A549 (cell line): ENCODE measurements at regions not wholly inside any gene's neighbourhood (a gene's known extent, or its start where the extent isn't known, plus 50 kb on each side); places are given as distances from the start of the nearest gene placed in this dataset.
A peak's percentile ranks its signal among the peaks of the same experiment; 100 is the strongest.

ENCODE experiments used
- BHLHE40 ChIP-seq: IDR thresholded peaks from 2 replicates; pipeline ENCODE4 v1.6.1; 2012; ENCODE audit warnings: low read depth, low read length, inconsistent platforms
- CHD4 ChIP-seq: fragments of 200-600 bp; sonication (generic); IDR thresholded peaks from 2 replicates; pipeline ENCODE4 v1.6.1; 2016; ENCODE audit warnings: antibody characterized with exemption, mild to moderate bottlenecking, borderline replicate concordance
- EP300 ChIP-seq, 2 experiments: fragments of >200 bp; sonication (Bioruptor Twin); formaldehyde crosslinking; IDR thresholded peaks; 2 replicates in 1 of 2; 3 replicates in 1 of 2; pipeline ENCODE4 v1.6.1; 2016 to 2017
- GATA3 ChIP-seq: IDR thresholded peaks from 2 replicates; pipeline ENCODE4 v1.6.1; 2012; ENCODE audit warnings: borderline replicate concordance
- MYC ChIP-seq: IDR thresholded peaks from 2 replicates; pipeline ENCODE4 v1.6.1; 2012; ENCODE audit warnings: mild to moderate bottlenecking, inconsistent platforms, low read length, improper control_type of control experiment, borderline replicate concordance
- NPAS2 ChIP-seq: fragments of 250-450 bp; sonication (Bioruptor Pico); IDR thresholded peaks from 2 replicates; pipeline ENCODE4 v1.8.0; 2022; ENCODE audit warnings: mild to moderate bottlenecking, moderate library complexity, borderline replicate concordance
- POLR2A ChIP-seq: IDR thresholded peaks from 2 replicates; pipeline ENCODE4 v1.6.1; 2012; ENCODE audit warnings: mild to moderate bottlenecking, low read length
- RAD21 ChIP-seq, 2 experiments: fragments of >200 bp in 1 of 2; sonication (Bioruptor Twin) in 1 of 2; formaldehyde crosslinking in 1 of 2; IDR thresholded peaks in 1 of 2; conservative IDR thresholded peaks in 1 of 2; 2 replicates in 1 of 2; 3 replicates in 1 of 2; pipeline ENCODE4 v1.6.1; 2012 to 2018; ENCODE audit warnings: inconsistent platforms in 1 of 2
- SMC3 ChIP-seq: fragments of >200 bp; sonication (Bioruptor Twin); formaldehyde crosslinking; IDR thresholded peaks from 3 replicates; pipeline ENCODE4 v1.6.1; 2018; ENCODE audit warnings: inconsistent platforms
- SREBF2 ChIP-seq: fragments of 450-650 bp; IDR thresholded peaks from 2 replicates; pipeline ENCODE4 v1.6.1; 2014; ENCODE audit warnings: mild to moderate bottlenecking, moderate library complexity
- TF ChIP-seq, protein P1 (sequence below): fragments of >200 bp; sonication (Bioruptor Twin); formaldehyde crosslinking; IDR thresholded peaks from 3 replicates; pipeline ENCODE4 v1.5.1; 2016
- TF ChIP-seq, protein P2 (sequence below): IDR thresholded peaks from 2 replicates; pipeline ENCODE4 v1.6.1; 2012
- TF ChIP-seq, protein P3 (sequence below): fragments of 450-650 bp; IDR thresholded peaks from 2 replicates; pipeline ENCODE4 v1.6.1; 2014; ENCODE audit warnings: antibody characterized with exemption

DNA sequence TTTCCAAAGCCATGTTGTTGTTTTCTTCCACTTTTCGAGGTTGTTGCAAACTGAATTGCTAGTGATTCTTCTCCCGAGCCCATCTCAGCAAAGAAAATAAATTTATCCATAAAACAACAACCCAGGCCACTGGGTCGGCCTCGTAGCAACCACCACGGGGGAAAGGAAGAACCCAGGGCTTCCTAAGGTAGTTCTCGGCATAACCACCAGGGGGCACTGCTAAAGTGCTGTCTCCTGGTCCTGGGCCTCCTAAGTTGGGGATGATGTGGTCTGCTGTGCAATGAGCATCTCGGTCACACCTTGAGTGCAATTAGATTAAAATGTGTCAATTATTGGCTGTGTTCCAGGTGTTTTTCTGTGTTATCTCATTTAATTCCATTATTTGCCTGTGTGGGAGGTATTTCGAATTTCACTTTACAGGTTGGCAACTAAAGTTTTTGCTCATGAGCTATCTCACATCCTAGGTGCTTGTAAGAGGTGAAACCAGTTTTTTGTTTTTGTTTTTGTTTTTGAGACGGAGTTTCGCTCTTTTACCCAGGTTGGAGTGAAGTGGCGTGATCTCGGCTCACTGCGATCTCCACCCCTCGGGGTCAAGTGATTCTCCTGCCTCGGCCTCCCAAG, 102.8 kb upstream of the DAP start:
- TF ChIP-seq, protein P1, sequence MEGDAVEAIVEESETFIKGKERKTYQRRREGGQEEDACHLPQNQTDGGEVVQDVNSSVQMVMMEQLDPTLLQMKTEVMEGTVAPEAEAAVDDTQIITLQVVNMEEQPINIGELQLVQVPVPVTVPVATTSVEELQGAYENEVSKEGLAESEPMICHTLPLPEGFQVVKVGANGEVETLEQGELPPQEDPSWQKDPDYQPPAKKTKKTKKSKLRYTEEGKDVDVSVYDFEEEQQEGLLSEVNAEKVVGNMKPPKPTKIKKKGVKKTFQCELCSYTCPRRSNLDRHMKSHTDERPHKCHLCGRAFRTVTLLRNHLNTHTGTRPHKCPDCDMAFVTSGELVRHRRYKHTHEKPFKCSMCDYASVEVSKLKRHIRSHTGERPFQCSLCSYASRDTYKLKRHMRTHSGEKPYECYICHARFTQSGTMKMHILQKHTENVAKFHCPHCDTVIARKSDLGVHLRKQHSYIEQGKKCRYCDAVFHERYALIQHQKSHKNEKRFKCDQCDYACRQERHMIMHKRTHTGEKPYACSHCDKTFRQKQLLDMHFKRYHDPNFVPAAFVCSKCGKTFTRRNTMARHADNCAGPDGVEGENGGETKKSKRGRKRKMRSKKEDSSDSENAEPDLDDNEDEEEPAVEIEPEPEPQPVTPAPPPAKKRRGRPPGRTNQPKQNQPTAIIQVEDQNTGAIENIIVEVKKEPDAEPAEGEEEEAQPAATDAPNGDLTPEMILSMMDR: peak; percentile 63
- peak; percentile 49 to 54 for TF ChIP-seq RAD21 (conservative IDR thresholded peaks at IDR 0.05 in 1 of 2, IDR thresholded peaks at IDR 0.05 in 1 of 2)
- TF ChIP-seq CHD4: no peak
- TF ChIP-seq, protein P2, sequence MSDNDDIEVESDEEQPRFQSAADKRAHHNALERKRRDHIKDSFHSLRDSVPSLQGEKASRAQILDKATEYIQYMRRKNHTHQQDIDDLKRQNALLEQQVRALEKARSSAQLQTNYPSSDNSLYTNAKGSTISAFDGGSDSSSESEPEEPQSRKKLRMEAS: no peak
- TF ChIP-seq SREBF2: no peak
- TF ChIP-seq POLR2A: no peak
- no peak for TF ChIP-seq MYC
- TF ChIP-seq NPAS2 (CRISPR knock-in tag): no peak
- TF ChIP-seq, protein P3, sequence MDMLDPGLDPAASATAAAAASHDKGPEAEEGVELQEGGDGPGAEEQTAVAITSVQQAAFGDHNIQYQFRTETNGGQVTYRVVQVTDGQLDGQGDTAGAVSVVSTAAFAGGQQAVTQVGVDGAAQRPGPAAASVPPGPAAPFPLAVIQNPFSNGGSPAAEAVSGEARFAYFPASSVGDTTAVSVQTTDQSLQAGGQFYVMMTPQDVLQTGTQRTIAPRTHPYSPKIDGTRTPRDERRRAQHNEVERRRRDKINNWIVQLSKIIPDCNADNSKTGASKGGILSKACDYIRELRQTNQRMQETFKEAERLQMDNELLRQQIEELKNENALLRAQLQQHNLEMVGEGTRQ: no peak
- TF ChIP-seq EP300 (IDR thresholded peaks at IDR 0.05): no peak
- no peak for TF ChIP-seq GATA3
- TF ChIP-seq SMC3: peak; percentile 63
- no peak for TF ChIP-seq BHLHE40
